Thyroid gland (tissue), 4 donors: ENCODE measurements at regions not wholly inside any gene's neighbourhood (a gene's known extent, or its start where the extent isn't known, plus 50 kb on each side); places are given as distances from the start of the nearest gene placed in this dataset.

Experiments
- DNase-seq, 2 donors: peaks; one replicate each; pipeline ENCODE4 v3.0.0-alpha.2; 2019
- H3K27ac ChIP-seq, 3 donors: fragments of 200-600 bp; sonication (generic); 1 replicate in 2 of 3; 2 replicates in 1 of 3; pipeline ENCODE4 v1.5.1; 2016 to 2019; ENCODE audit warnings: mild to moderate bottlenecking in 1 of 3, moderate library complexity in 1 of 3
- H3K27me3 ChIP-seq: fragments of 200-600 bp; sonication (generic); one replicate; pipeline ENCODE4 v1.5.1; 2019
- H3K36me3 ChIP-seq, 2 donors: fragments of 200-600 bp; sonication (generic); one replicate each; pipeline ENCODE4 v1.5.1; 2016 to 2019
- H3K4me1 ChIP-seq, 2 donors: fragments of 200-600 bp; sonication (generic); one replicate each; pipeline ENCODE4 v1.5.1; 2017 to 2019
- H3K4me3 ChIP-seq, 3 donors: fragments of 200-600 bp; sonication (generic); replicated peaks in 1 of 3; 1 replicate in 2 of 3; 2 replicates in 1 of 3; pipeline ENCODE4 v1.5.1; 2016; ENCODE audit warnings: mild to moderate bottlenecking in 1 of 3
- H3K9me3 ChIP-seq: fragments of 200-600 bp; sonication (generic); one replicate; pipeline ENCODE4 v1.5.1; 2017
- CTCF ChIP-seq, 6 experiments: fragments of 200-600 bp in 3 of 6; fragments of 450-650 bp in 3 of 6; sonication (generic) in 3 of 6; IDR thresholded peaks; one replicate each; pipeline ENCODE4 v1.5.1; 2016 to 2019; ENCODE audit warnings: antibody characterized with exemption in 6 of 6, mild to moderate bottlenecking in 2 of 6, inconsistent platforms in 1 of 6, moderate library complexity in 1 of 6
- POLR2A ChIP-seq, 2 donors: fragments of 450-650 bp; IDR thresholded peaks; one replicate each; pipeline ENCODE4 v1.6.1; 2017; ENCODE audit warnings: antibody characterized with exemption in 2 of 2, mild to moderate bottlenecking in 2 of 2, moderate library complexity in 1 of 2
- WGBS, 2 donors: methylation state at CpG; one replicate each; pipeline ENCODE4 v1.1.5; 2017; 5-methylcytosine and 5-hydroxymethylcytosine counted together
- intact Hi-C: fragments of 100-400 bp; cut with DNase I; formaldehyde crosslinking; loops from one replicate; pipeline ENCODE4 v1.15.1; 2023

GRCh38 chr6:112651239-112651638, 304.1 kb downstream of the RFPL4B start:
- Histone ChIP-seq H3K9me3 (no peaks in the 10 kb centered on the region), H3K4me3 (no peak overlapping the region), H3K27ac (no peak overlapping the region), H3K4me1 (no peaks in the 10 kb centered on the region), H3K27me3 (no peaks in the 10 kb centered on the region), H3K36me3 (no peaks in the 10 kb centered on the region)
- no peak for TF ChIP-seq POLR2A (IDR thresholded peaks at IDR 0.05)
- TF ChIP-seq CTCF (IDR thresholded peaks at IDR 0.05): no peak
- peak; percentile 12 to 18 for DNase-seq
- intact Hi-C loops: no loop called here
- WGBS, 2 donors: 65 to 83% methylated on average over 4 of the region's 4 CpGs

DNA sequence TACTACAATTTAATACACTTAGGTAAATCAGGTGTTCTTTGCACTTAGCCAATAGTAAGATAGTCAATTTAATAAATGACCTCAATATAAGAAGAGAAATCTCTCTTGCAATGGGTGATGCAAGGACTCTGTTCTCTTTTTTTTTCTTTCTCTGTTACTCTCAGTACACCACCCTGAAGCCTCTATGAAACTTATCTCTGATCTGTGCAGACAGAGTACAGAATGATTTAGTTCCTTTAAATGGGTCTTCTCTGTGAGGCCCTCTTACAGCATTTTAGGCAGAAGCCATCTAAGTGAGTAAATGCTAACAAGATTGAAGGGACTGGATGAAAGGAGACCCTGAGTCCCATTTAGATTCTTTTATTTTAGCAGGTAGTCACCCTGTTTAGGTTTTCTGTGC, 312.8 kb downstream of the RFPL4B start:
- Histone ChIP-seq H3K9me3 (no peaks in the 10 kb centered on the region), H3K36me3 (no peaks in the 10 kb centered on the region), H3K4me1 (no peaks in the 10 kb centered on the region), H3K27me3 (no peaks in the 10 kb centered on the region), H3K4me3 (no peak overlapping the region), H3K27ac (no peak overlapping the region)
- DNase-seq: no peak
- intact Hi-C loops: no loop called here
- TF ChIP-seq CTCF (IDR thresholded peaks at IDR 0.05): no peak
- TF ChIP-seq POLR2A (IDR thresholded peaks at IDR 0.05): no peak

DNA sequence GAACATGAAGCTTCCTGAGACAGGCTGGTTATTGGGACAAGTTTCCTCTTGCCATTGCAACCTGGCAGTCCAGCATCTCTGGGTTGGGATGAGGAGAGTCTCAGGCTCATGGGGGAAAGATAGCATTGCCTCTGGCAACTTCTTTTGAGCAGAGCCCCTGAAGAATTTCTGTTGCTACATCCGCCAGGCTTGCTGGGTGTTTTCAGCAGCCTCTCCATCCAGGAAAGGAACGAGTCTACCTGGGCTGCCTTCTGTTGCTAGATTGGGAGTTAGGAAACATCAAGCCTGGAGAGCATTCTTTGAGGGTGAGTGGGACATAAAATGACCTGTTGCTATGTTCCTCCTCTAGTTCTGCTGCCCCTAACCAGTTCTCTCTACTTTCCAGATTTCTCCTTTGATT, 313.5 kb downstream of the RFPL4B start:
- Histone ChIP-seq H3K36me3 (no peaks in the 10 kb centered on the region), H3K4me1 (no peaks in the 10 kb centered on the region), H3K27ac (no peak overlapping the region), H3K4me3 (no peak overlapping the region), H3K9me3 (no peaks in the 10 kb centered on the region), H3K27me3 (no peaks in the 10 kb centered on the region)
- no peak for TF ChIP-seq POLR2A (IDR thresholded peaks at IDR 0.05)
- no peak for TF ChIP-seq CTCF (IDR thresholded peaks at IDR 0.05)
- intact Hi-C loops: no loop called here
- DNase-seq: no peak
- WGBS, 2 donors: 63 to 81% methylated on average over 2 of the region's 2 CpGs

DNA sequence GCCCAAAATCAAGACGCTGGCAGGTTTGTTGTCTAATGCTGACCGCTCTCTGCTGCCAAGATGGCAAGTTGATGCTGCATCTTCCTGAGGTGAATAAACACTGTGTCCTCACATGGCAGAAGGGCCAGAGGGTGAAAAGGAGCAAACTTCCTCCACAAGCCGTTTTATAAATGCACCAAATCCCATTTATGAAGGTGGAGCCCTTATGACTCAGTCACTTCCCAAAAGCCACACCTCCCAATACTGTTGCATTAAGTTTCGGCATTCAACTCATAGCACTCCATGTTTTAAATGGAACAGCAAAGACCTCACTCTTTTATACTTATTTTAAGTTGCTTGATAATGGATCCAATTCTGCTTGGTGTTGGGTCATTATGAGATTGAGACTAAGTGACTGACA, 316.6 kb downstream of the RFPL4B start:
- no peaks in the 10 kb centered on the region for H3K27me3 ChIP-seq
- no peak overlapping the region for H3K27ac ChIP-seq
- TF ChIP-seq CTCF (IDR thresholded peaks at IDR 0.05): no peak
- TF ChIP-seq POLR2A (IDR thresholded peaks at IDR 0.05): no peak
- H3K36me3 ChIP-seq: no peaks in the 10 kb centered on the region
- no peak for DNase-seq
- H3K4me3 ChIP-seq: no peak overlapping the region
- H3K4me1 ChIP-seq: no peaks in the 10 kb centered on the region
- intact Hi-C loops: no loop called here
- no peaks in the 10 kb centered on the region for H3K9me3 ChIP-seq
- WGBS, 2 donors: 93 to 94% methylated on average over 4 of the region's 4 CpGs

- Histone ChIP-seq H3K4me3 (no peak overlapping the region), H3K9me3 (no peaks in the 10 kb centered on the region), H3K27me3 (no peaks in the 10 kb centered on the region), H3K4me1 (no peaks in the 10 kb centered on the region), H3K36me3 (no peaks in the 10 kb centered on the region), H3K27ac (no peak overlapping the region)
- TF ChIP-seq POLR2A (IDR thresholded peaks at IDR 0.05) (no peak), CTCF (IDR thresholded peaks at IDR 0.05) (no peak)
- WGBS, 2 donors: 78 to 86% methylated on average over 2 of the region's 2 CpGs
- no peak for DNase-seq
- intact Hi-C loops: no loop called here
Measured at GRCh38 chr6:112665114-112665513, 318.0 kb downstream of the RFPL4B start.
